HUDEP-2 (cell line): ENCODE measurements at regions not wholly inside any gene's neighbourhood (a gene's known extent, or its start where the extent isn't known, plus 50 kb on each side); places are given as distances from the start of the nearest gene placed in this dataset.

Experiments
- DNase-seq, 76 experiments: peaks; one replicate each; lab custom pipeline; 2025; ENCODE audit not compliant: unreplicated experiment in 76 of 76; lab: John Stamatoyannopoulos, UW

DNA sequence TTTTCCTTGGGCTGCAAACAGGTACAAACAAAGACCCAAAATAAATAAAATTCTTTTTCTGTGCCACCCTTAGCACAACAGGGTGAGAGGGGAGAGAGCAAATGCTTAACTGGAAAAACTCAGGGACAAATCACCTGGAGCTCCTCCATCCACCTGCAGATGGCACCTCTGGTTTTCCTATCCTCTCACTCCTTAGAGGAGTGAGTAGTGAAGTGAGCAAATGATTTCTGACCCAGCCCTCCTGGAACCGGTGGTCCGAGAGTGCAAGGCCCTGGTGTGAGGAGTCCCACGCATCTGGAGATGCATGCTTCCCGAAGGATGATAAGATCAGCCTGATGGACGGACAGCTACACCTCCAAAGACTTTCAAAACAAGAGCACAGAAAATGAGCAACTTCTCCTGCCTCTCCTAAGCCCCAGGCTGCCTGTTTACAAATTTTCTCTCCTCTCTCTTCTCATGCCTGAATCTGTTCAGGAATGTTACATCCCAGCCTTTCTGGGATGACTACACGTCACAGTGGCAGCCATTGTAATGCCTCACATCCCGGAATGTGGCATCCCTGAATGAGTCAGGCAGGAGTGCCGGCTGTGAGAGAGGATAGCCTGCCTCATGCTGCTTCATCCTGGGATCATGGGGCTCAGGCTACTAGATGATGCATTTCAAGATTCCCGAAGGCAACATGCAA is 86.4 kb downstream of the ADRB2 start:
- DNase-seq = no peak

DNA sequence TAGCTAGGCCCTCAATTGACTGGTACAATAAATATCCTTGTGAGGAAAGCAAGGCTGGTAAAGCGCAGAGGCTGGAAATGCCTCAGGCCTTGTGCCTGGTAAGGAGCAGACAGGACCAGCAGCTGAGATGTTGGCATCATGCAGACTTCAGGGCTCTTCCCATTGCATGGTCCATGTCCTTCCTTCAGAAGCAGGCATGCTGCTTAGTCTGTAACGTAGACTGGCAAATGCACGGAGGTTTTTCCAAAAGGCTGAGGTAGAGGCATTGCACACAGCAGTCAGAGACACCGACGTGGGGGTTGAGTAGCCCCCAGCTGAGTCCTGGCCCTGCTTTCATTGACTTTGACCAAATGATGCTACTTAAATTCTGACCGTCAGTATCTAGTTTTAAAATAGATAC is 87.1 kb downstream of the ADRB2 start:
- DNase-seq = no peak

DNA sequence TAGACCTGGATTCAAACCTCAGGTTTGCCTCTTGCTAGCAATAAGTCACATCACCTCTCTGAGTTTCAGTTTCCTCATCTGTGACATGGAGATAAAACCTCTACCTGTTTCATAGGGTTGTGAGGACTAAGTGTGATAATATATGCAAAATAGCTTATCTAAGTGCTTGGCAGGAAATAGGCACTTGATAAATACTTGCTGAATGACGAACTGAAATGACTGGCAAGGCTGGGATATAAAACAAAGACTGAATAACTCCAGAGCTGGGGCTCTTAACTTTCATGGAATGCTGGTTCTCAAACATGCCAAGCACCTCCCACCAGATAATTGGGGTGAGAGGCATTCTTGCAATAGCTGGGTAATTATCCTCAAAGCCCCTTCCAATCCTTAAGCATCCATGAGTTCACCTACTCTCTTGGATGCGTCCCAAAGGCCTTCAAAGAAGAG is 87.6 kb downstream of the ADRB2 start:
- no peak for DNase-seq

DNA sequence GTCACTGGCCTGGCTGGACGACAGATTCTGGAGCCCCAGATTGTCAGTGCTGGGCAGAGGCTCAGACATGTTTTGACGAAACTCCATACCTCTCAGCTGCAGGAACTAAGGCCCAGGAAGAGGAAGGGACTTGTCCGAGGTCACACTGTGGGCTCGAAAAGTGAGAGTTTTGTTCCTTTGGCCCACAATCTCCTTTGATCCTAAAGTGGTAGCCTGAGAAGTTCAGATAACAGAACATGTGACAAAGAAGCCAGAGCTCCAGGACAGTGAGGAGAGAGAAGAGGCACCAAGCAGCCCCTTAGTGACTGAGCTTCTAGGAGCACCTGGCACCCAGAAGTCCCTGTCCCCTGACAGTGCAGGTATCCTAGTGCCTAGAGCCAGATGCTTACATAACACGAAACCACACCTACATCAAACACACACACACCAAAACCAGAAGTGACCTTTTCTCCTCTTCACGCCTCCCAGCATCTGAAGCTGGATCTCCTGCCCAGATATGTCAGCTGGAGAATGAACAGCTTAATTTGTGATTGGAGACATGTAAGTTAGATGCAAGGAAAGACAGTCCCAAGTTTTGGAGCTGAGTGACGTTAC is 88.9 kb downstream of the ADRB2 start:
- DNase-seq = peak in 3 of 76 experiments; percentile 2 to 19 (median 3)

DNA sequence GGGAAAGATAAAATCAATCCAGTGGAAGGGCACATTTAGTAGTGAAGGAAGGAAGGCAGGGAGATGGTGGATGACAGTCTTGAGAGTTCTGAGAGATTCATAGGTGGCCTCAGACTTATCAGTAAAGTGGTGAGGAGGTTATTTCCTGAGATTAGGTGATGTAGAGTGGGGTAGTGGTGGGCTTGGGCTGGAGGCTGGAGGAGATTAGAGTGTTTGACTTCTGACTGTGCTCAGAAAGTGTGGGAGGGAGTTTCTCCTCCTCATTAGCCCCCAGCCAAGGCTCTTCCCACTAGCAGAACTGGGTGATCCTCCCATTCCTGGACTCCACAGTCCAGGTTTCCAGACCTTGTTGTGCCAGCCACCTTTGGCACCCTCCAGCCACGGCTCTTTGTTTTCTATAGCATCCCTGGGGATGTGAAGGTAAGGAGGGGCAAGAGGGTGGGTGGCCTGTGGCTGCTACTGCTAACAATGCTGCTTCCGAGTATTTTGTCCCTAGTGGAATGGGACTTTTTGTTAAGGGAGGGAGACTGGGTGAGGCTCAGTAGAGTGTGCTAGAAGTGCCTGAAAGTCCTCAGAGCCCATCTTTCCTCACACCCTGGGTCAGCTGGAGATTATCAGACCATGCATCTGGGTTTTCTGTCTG is 94.4 kb downstream of the ADRB2 start:
- DNase-seq = no peak

DNA sequence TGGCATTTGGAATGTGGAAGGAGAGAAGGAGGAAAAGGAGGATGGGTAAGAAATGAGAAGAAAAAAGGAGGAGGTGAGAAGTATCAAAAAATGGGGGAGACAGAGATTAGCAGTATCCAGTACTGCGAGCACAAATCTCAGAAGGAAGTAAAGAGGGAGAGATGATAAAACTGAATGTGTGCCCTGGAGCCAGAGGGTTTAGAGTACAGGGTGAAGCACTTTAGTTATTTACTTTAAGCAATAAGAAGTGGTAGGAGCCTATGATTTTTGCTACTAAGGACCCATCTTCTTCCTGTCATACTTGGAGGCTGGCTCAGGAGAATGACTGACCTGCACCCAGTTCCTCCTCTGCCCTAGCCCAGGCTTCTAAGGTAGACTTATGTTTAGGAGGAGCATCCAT is 94.9 kb downstream of the ADRB2 start:
- no peak for DNase-seq

DNA sequence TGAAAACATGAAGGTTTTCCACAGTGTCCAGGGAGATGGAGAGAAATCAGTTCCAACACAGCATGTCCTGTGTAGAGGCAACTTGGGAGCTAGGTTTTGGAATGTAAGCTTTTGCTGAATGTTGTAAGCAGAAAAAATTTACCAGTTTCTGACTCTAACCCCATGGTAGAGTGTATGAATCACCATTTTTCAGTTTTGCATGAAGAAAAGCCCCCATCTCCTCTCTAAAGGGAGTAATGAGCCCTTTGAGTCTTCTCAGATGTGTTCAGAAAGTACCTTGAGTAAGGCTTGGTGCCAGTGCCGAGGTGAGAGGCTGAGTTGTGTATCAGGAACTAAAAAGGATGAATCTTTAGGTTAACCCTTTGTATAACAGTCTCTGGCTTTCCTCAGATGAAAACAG is 96.2 kb downstream of the ADRB2 start:
- no peak for DNase-seq

DNA sequence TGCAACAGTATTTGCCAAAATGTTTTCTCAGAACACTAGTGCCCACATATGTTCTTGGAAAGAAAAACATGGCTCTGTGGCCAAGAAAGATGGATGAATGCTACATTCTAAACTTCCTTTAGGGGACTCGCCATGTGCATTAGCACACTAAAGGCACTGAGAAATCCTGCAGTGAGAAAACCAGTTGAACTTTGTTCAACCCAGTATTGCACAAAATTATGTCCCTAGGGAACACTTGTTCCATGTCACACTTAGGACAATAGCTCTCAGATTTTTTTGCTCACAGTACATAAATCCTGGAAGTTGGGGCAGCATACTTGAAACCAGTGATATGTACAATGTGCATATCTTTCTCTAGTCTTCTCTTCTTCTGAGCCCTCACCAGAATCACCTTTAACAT is 96.6 kb downstream of the ADRB2 start:
- no peak for DNase-seq

DNA sequence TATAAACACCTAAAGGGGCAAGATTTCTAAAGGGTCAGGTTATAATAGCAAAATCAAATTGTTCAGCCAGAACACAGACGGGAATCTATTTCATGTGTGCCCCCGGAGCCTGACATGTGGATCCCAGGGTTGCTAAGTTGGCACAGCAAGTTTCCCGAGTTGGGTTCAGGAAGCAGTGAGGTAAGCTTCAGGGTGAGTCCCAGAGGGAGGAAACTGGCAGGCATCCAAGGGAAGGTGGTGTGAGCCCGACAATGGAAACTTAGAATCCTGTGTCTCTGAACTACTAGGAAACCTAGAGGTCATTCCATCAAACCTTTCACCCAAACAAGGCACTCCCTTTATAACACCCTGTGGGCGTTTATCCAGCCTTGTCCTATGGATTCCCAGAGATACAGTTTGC is 98.4 kb downstream of the ADRB2 start:
- DNase-seq = no peak

DNA sequence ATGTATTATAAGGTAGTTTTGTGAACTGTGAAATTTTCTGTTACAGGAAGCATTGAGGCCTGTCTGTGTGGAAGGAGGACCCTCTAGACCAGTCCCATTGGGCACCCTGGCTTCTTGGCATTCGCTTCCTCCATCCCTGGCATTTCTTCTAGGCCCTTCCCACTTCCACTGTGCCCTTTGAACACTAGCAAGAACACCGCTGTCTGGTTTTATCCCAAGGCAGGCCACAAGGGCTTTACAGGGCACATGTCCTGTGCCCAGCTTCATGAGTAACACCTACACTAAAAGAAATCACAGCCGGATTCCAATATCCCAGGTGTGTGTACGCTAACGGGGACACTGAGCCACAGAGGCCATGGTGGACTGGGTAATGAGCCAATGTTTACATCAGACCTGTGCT is 99.8 kb downstream of the ADRB2 start:
- no peak for DNase-seq

DNA sequence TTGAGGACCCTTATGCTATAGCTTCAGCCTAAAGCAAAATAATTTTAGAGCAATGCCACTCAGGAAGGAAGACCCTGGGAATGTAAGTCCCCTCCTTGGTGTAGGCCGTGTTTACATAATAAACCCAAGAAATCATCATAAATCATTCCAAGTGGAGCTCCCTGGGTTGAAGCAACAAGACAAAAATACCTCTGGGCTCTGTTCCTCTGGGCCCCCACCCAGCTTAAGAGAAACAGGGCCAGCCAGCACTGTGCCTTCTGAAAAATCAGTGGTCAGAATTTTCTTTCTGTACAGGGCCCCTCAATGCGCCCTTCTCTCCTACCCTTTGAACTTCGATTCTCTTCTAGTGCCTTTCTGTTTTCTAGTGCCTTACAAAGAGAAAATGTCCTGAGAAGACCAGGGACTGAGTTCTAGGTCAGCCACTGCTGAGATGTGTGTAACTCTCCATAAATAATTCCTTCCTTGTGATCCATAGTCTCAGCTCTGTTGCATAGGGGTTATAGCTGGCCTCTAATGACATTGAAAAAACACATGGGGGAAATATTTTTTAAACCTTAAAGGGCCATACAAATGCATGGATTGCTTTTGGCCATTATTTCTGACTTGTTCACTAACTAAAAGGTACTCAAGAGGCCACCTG is 101.0 kb downstream of the ADRB2 start:
- no peak for DNase-seq

DNA sequence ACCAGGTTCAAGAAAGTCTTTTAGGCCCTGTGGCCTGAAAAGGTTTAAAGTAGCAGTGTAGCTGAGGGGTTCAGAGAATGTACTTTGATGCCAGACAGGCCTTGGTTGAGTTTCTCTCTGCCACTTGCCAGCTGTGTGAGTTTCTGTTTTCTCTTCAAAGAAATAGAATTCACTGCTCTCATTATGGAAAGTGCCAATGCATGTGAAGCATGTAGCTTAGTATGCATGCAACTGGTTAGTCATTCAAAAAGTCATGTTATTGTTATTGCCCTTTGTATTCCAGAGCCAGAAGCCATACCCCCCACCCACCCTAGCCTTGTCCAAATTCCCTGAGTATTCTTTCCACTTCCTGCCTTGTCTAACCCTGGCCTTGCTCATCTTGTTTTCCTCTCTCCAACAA is 101.7 kb downstream of the ADRB2 start:
- DNase-seq = no peak

DNA sequence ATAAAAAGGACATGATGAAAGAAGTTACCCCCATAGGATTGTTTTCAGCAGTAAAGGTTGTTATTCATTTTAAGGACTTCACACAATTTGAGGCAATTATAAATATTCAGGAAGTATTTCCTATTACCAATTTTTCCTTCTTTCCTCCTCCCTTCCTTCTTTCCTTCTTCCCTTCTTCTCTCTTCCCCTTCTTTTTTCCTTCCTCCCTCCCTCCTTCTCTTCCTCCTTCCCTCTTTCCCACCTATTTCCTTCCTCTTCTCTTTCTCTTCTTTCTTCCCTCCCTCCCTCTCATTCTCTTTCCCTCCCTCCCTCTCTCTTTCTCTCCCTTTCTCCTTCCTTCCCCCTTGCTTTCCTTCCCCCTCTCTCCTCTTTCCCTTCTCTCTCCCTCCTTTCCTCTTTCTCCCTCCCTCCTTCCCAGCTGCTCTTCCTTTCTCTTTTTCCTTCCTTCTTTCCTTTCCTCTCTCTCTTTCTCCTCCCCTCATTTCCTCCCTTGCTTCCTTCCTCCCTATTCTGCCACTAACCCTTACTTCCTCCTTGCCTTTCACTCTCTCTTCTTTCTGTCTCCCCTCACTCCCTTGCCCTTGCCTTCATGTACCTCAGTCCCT is 105.1 kb downstream of the ADRB2 start:
- DNase-seq = no peak

DNA sequence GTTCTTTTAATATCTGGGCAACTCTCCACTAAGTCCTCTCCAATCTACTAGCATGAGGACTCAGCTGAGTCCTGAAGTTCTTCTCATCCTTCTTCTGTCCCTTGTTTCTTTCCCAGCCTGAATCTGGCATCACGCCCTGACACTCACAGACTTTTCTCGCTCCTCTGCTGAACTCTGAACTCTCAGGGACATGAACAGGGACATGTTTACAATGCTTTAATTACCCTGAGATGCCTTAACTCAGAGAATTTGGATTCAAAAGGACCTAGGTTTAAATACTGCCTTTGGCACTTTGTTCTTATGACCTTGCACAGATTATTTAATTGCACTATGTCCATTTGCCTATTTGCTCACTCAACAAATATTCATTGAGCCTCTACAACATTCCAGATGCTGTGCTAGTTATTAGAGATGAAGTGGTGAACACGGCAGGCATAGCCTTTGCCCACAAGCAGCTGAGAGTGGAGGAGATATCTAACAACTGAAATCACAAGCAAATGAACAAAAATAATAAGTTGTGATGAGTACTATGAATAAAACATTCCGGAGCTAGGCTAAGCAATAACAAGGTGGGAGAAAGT is 106.0 kb downstream of the ADRB2 start:
- no peak for DNase-seq

DNA sequence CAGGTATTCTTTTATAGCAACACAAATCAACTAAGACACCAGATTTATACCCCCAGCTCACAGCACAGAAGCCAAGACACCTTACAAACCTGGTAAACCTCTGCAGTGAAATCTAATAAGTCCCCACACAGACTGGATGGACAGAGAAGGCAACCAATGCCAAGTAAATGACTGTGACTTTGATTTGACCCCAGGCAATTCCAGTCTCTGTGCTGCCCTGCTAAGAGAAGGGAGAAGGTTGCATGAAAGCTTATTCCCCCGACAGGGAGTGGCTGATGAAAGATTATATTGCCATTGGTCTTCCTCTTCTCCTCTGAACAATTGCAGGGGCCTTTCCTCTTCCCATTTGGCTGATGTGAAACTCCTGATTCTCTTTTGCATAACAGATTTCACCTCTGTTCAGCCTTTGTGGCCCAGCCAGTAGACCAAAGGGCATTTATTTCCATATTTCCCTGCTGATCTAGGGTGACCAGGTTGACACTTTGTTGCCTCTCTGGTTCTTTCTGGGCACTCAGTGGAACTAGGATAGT is 107.6 kb downstream of the ADRB2 start:
- DNase-seq = no peak

DNA sequence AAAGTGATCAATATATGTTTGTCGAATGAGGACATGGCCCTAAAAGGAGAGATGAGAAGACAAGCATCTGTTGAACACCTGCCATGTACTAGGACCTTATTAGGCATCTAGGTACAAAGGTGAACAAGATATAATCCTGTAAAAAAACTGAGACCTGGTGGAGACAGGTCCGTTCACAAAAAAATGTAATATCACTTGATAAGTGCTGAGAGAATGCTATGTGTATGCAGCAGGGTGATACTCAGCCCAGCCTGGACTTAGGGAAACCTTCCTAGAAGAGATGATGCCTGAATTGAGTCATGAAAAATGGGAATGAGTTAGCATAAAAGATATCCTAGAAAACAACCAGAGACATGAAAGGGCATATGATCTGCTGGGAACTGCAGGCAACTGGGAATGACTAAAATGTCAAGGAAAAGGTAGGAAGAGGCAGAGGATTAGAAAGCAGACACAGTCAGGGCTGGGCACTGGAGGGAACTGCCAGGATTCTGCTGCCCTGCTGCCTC is 108.5 kb downstream of the ADRB2 start:
- DNase-seq = no peak

DNA sequence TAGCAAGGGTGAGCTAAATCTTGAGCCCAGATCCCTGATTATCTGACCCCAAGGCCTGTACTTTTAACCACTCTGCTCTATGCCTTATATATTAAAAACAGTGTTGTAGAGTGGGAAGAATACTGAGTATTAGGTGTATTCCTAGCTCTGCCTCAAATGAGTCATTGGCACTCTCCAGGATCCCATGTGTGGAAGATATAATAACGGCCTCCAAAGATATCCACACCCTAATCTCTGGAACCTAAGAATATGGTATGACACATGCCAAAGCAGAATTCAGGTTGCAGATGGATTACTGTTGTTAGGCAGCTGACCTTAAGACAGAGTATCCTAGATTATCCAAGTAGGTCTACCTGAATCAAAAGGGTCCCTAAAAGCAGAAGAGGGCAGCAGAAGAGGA is 110.8 kb downstream of the ADRB2 start:
- DNase-seq = no peak

DNA sequence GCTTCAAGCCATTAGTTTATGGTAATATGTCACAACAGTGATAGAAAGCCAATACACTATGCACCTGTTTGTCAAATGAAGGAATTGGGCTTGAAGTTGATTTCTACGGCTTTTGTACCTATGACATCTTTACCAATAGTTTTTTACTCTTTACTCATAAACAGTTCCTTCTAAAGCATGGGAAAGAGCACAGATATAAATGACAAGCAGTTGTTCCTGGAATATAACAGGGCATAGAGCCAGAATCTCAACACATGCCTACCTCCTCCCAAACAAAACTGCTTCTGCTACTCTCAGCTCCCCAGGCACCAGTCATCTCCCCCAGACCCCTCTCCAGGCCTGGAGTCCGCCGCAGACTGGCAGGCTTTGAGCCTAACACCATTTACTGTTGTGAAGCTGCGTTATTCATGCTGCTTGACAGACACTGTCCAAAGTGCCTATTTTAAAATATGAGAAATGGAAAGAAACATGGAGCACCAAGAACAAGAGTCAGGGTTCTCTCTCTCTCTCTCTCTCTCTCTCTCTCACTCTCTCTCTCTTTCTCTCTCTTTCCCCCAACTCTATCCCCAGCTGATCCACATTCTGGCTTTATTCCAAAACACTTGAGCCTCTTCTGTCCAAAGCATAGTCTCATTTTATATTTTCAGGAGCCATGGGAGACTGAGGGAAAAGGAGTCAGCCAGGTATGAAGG is 111.6 kb downstream of the ADRB2 start:
- no peak for DNase-seq

DNA sequence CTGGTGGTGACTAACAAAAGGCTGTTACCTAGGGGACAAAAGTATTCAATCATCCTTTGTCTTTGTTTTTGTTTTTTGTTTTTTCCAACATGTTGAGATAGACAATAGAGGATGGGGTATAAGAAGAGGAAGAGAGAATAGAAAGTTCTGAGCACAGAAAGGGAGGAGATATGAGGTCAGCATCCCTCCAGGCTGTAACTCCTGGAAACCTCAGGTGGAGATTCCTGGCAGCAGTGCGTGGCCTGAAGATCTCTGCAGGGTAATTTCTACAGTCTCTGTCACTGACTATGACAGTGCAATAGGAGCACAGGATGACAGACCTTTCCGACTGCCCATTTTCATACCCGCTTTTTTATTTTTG is 112.1 kb downstream of the ADRB2 start:
- no peak for DNase-seq

DNA sequence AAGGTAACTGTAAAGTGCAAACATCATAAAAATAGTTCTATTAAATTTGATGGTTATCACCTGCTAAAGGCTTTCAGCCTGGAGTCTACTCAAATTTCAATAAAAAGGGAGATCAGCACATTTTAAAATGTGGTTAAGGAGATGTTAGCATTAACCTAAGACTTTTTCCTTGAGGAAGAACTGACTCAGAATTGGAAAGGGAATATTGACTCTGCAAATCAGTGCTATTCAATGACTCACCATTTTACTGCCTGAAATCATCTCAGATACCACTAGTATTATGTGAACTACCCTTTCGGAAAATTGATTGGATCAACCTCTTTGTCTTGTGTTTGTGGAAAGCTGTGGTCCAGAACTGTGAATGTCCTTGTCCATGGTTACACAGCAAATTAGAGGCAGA is 113.3 kb downstream of the ADRB2 start:
- DNase-seq = no peak
